OCI-LY7 (cell line): ENCODE measurements at regions not wholly inside any gene's neighbourhood (a gene's known extent, or its start where the extent isn't known, plus 50 kb on each side); places are given as distances from the start of the nearest gene placed in this dataset.

ENCODE experiments used
- BruUV-seq: library from RNA; stranded (reverse); fragments of 400-500 nt; replicated peaks from 2 replicates; lab custom pipeline; 2021; lab: Mats Ljungman, UMichigan
- CTCF ChIA-PET: fragments of 300-600 bp; sonication (Branson Sonifier 250); formaldehyde crosslinking; loops from one replicate; lab custom pipeline; 2022; ENCODE audit warnings: antibody characterized with exemption; ENCODE audit not compliant: unreplicated experiment; lab: Charles Lee
- POLR2A ChIA-PET: fragments of 300-600 bp; sonication (Branson Sonifier 250); formaldehyde crosslinking; loops from one replicate; lab custom pipeline; 2022; ENCODE audit warnings: antibody characterized with exemption; lab: Charles Lee
- DNase-seq: peaks from one replicate; pipeline ENCODE4 v3.0.0-alpha.2; 2015; ENCODE audit warnings: low spot score
- H2AFZ ChIP-seq: fragments of 200-600 bp; sonication (generic), shearing (Covaris generic); 2 replicates; pipeline ENCODE4 v1.6.1; 2014; ENCODE audit warnings: mild to moderate bottlenecking, antibody characterized with exemption, low read length, moderate library complexity
- H3K27ac ChIP-seq: fragments of 200-600 bp; sonication (generic); 2 replicates; pipeline ENCODE4 v1.5.1; 2014; ENCODE audit warnings: mixed run types, low read depth, mild to moderate bottlenecking, moderate library complexity, low read length, inconsistent platforms; ENCODE audit not compliant: poor library complexity, severe bottlenecking
- H3K36me3 ChIP-seq: fragments of 200-600 bp; sonication (generic); 2 replicates; pipeline ENCODE4 v1.6.1; 2014; ENCODE audit warnings: mild to moderate bottlenecking, antibody characterized with exemption, low read length, moderate library complexity, mixed read lengths; ENCODE audit not compliant: insufficient read depth
- H3K4me1 ChIP-seq: fragments of 200-600 bp; sonication (generic); 2 replicates; pipeline ENCODE4 v1.5.1; 2014; ENCODE audit warnings: mild to moderate bottlenecking, low read length; ENCODE audit not compliant: insufficient read depth, poor library complexity, severe bottlenecking
- H3K4me2 ChIP-seq: fragments of 200-600 bp; sonication (generic); 2 replicates; pipeline ENCODE4 v1.6.1; 2014; ENCODE audit warnings: mild to moderate bottlenecking, low read length
- H3K4me3 ChIP-seq: fragments of 200-600 bp; sonication (generic); 2 replicates; pipeline ENCODE4 v1.5.1; 2014; ENCODE audit warnings: mild to moderate bottlenecking, low read depth, low read length; ENCODE audit not compliant: poor library complexity, severe bottlenecking
- H3K79me2 ChIP-seq: fragments of 200-600 bp; sonication (generic); 2 replicates; pipeline ENCODE4 v1.6.1; 2016; ENCODE audit warnings: low read depth, mild to moderate bottlenecking, low read length, moderate library complexity, mixed read lengths; ENCODE audit not compliant: insufficient read depth
- H3K9me2 ChIP-seq: fragments of 200-600 bp; sonication (generic); 2 replicates; pipeline ENCODE4 v1.6.1; 2016; ENCODE audit warnings: mild to moderate bottlenecking, low read length, mixed read lengths; ENCODE audit not compliant: insufficient read depth
- H3K9me3 ChIP-seq: fragments of 200-600 bp; sonication (generic); 2 replicates; pipeline ENCODE4 v1.6.1; 2014; ENCODE audit warnings: mild to moderate bottlenecking, mixed run types, low read length, mixed read lengths
- H4K20me1 ChIP-seq: fragments of 200-600 bp; sonication (generic); 2 replicates; pipeline ENCODE4 v1.6.1; 2014; ENCODE audit warnings: mild to moderate bottlenecking, antibody characterized with exemption, low read length, moderate library complexity, mixed read lengths; ENCODE audit not compliant: insufficient read depth
- CTCF ChIP-seq: fragments of 200-600 bp; sonication (generic); conservative IDR thresholded peaks from 2 replicates; pipeline ENCODE4 v1.5.1; 2014; ENCODE audit warnings: mild to moderate bottlenecking, antibody characterized with exemption, low read length, moderate library complexity, mixed read lengths
- EZH2phosphoT487 ChIP-seq: fragments of 200-600 bp; sonication (generic); IDR thresholded peaks from 2 replicates; pipeline ENCODE4 v1.6.1; 2018; ENCODE audit warnings: low read depth, borderline replicate concordance, mild to moderate bottlenecking, mixed run types, antibody characterized with exemption, low read length, moderate library complexity, mixed read lengths
- intact Hi-C: fragments of 100-400 bp; cut with micrococcal nuclease; formaldehyde crosslinking; loops from one replicate; pipeline ENCODE4 v1.10.0; 2022; ENCODE audit not compliant: unreplicated experiment

GRCh38 chr9:118401546-118401945 lies 697.3 kb downstream of the TLR4 start:
- no peaks in the 10 kb centered on the region for H3K36me3 ChIP-seq
- no peaks in the 10 kb centered on the region for H3K79me2 ChIP-seq
- no peaks in the 10 kb centered on the region for H4K20me1 ChIP-seq
- ChIA-PET POLR2A (interaction anchor here (1.3 kb wide), 1 partner anchor 14 kb away, joined by 5 read pairs; no protein-coding TSS in a partner anchor), CTCF (no interaction called here)
- H3K4me3 ChIP-seq, result no peak overlapping the region
- H3K4me2 ChIP-seq, result no peak overlapping the region
- no peaks in the 10 kb centered on the region for H3K9me2 ChIP-seq
- H3K4me1 ChIP-seq, result no peaks in the 10 kb centered on the region
- no TSS peak for BruUV-seq
- no peaks in the 10 kb centered on the region for H3K9me3 ChIP-seq
- DNase-seq, result no peak
- TF ChIP-seq CTCF (no peak), EZH2phosphoT487 (no peak)
- no peak overlapping the region for H2AFZ ChIP-seq
- H3K27ac ChIP-seq, result no peak overlapping the region
- intact Hi-C loops, result no loop called here

DNA sequence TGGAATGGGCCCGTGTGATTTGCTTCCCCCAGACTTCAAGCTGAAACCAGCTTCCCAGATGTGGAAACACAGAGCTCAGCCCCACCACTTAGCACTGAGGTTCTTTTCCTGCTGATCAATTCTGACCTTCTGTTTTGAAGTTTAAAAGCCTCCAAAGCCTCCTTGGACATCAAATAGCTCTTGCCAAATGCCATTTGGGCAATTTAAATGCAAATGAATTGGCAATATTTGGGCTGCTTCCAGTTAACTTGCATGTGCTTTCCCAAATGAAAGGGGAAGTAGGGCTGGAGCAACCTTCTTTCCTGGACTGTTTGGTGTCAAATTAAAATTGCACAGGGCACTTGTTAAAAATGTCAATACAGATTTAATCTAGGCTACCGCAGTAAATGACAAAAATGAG lies 710.5 kb downstream of the TLR4 start:
- Histone ChIP-seq H3K9me2 (no peaks in the 10 kb centered on the region), H3K36me3 (no peaks in the 10 kb centered on the region), H3K27ac (no peak overlapping the region), H3K4me1 (no peaks in the 10 kb centered on the region), H3K9me3 (no peaks in the 10 kb centered on the region), H4K20me1 (no peaks in the 10 kb centered on the region), H2AFZ (no peak overlapping the region), H3K4me2 (no peak overlapping the region), H3K4me3 (no peak overlapping the region), H3K79me2 (no peaks in the 10 kb centered on the region)
- no peak for TF ChIP-seq EZH2phosphoT487
- TF ChIP-seq CTCF, result no peak
- ChIA-PET POLR2A (no interaction called here), CTCF (no interaction called here)
- DNase-seq, result no peak
- no TSS peak for BruUV-seq
- intact Hi-C loops, result no loop called here

GRCh38 chr9:118418887-118419565 lies 714.8 kb downstream of the TLR4 start:
- Histone ChIP-seq H3K4me1 (no peaks in the 10 kb centered on the region), H4K20me1 (no peaks in the 10 kb centered on the region), H3K79me2 (no peaks in the 10 kb centered on the region), H3K27ac (no peak overlapping the region), H3K4me3 (no peak overlapping the region), H3K36me3 (no peaks in the 10 kb centered on the region), H2AFZ (no peak overlapping the region), H3K9me3 (no peaks in the 10 kb centered on the region), H3K9me2 (no peaks in the 10 kb centered on the region), H3K4me2 (no peak overlapping the region)
- DNase-seq, result no peak
- ChIA-PET POLR2A (interaction anchor here (0.6 kb wide), 1 partner anchor 15 kb away, joined by 3 read pairs; no protein-coding TSS in a partner anchor), CTCF (no interaction called here)
- no peak for TF ChIP-seq CTCF
- TF ChIP-seq EZH2phosphoT487, result no peak
- intact Hi-C loops, result no loop called here
- BruUV-seq, result no TSS peak
